ENCODE measurements at regions not wholly inside any gene's neighbourhood (a gene's known extent, or its start where the extent isn't known, plus 50 kb on each side); places are given as distances from the start of the nearest gene placed in this dataset.
"Not testable (repeated sequence)": the region's sequence is repeated elsewhere in the genome, so short reads cannot be mapped to it uniquely, and the experiment has no call there.

DNA sequence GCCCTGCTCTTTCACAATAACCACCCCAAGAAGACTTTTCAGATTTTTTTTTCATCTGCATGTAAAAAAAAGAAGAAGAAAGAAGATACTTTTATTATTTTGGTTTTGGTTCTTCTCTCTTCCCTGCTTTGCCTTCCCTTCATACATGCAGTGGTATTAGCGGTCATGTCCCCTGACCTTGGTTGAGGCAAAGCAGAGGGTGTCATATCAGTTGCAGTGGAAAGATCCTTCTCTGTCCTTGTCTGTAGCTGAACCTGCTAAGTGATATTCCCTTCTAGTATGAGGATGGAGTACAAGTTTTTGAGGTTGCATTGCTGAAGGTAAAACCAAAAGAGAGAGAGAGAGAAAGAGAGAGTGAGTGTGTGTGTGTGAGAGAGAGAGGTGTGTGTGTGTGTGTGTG, 345.7 kb downstream of the UTRN start:
- no peak overlapping the region for H3K4me2 ChIP-seq
- H3K27me3 ChIP-seq (ENCODE audit: insufficient read depth, low read depth), result no peaks in the 10 kb centered on the region
- no peak overlapping the region for H3K27ac ChIP-seq
- no peaks in the 10 kb centered on the region for H4K20me1 ChIP-seq (ENCODE audit: insufficient read depth)
- H3K9ac ChIP-seq, result no peak overlapping the region
- TF ChIP-seq, protein P1, sequence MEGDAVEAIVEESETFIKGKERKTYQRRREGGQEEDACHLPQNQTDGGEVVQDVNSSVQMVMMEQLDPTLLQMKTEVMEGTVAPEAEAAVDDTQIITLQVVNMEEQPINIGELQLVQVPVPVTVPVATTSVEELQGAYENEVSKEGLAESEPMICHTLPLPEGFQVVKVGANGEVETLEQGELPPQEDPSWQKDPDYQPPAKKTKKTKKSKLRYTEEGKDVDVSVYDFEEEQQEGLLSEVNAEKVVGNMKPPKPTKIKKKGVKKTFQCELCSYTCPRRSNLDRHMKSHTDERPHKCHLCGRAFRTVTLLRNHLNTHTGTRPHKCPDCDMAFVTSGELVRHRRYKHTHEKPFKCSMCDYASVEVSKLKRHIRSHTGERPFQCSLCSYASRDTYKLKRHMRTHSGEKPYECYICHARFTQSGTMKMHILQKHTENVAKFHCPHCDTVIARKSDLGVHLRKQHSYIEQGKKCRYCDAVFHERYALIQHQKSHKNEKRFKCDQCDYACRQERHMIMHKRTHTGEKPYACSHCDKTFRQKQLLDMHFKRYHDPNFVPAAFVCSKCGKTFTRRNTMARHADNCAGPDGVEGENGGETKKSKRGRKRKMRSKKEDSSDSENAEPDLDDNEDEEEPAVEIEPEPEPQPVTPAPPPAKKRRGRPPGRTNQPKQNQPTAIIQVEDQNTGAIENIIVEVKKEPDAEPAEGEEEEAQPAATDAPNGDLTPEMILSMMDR (conservative IDR thresholded peaks at IDR 0.05; ENCODE audit: low read depth, low read length), result no peak
- no peaks in the 10 kb centered on the region for H3K4me1 ChIP-seq (ENCODE audit: low read depth, poor library complexity, severe bottlenecking)
- no peaks in the 10 kb centered on the region for H3K79me2 ChIP-seq (ENCODE audit: insufficient read depth, low read depth)
- H3K4me3 ChIP-seq (IDR thresholded peaks at IDR 0.05; ENCODE audit: insufficient read depth, low read depth, low read length), result no peak overlapping the region
- H3K36me3 ChIP-seq (ENCODE audit: insufficient read depth), result no peaks in the 10 kb centered on the region
- no peak overlapping the region for H2AFZ ChIP-seq (ENCODE audit: low read depth)

DNA sequence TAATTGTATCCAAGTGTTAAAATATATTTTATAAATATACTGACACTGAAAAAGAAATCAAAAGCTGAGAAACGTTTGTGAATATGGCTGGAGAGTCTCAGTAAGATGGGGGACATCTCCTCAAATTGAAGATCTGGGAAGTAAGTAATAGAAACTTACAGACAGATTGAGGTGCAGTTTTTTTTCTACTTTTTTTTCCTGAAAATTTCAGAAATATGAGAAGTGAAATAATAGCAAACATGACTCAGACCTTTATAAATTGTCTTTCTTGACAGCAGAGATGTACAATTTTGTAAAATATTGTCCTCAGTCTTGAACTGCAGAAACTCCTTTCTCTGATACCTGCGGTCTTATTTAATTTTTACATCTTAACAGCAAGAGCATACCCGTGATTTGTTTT, 347.1 kb downstream of the UTRN start:
- Histone ChIP-seq H3K36me3 (ENCODE audit: insufficient read depth) (no peaks in the 10 kb centered on the region), H2AFZ (ENCODE audit: low read depth) (no peak overlapping the region), H3K4me1 (ENCODE audit: low read depth, poor library complexity, severe bottlenecking) (no peaks in the 10 kb centered on the region), H3K27me3 (ENCODE audit: insufficient read depth, low read depth) (no peaks in the 10 kb centered on the region), H3K27ac (no peak overlapping the region), H4K20me1 (ENCODE audit: insufficient read depth) (no peaks in the 10 kb centered on the region), H3K4me2 (no peak overlapping the region), H3K4me3 (IDR thresholded peaks at IDR 0.05; ENCODE audit: insufficient read depth, low read depth, low read length) (no peak overlapping the region), H3K9ac (no peak overlapping the region), H3K79me2 (ENCODE audit: insufficient read depth, low read depth) (no peaks in the 10 kb centered on the region)
- TF ChIP-seq, protein P1 (conservative IDR thresholded peaks at IDR 0.05; ENCODE audit: low read depth, low read length), result no peak

DNA sequence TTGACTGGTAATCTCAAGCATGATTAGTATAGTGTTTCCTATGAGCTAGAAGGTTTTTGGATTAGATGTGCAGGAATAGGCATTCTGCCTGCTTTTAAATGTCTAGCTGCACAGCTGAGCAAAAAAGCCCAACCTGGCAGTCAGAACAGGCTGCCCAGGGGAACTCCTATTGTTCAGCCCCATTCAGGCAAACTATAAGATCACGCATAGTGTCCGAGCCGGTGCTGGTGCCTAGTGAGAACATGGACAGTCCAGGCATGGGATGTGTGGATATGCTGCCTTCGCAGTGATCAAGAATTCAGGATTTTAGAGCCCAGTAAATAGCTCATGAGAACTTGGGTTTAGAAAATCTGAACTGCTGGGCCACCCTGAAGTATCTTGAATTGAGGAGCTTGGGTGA, 348.8 kb downstream of the UTRN start:
- TF ChIP-seq, protein P1 (conservative IDR thresholded peaks at IDR 0.05; ENCODE audit: low read depth, low read length), result no peak
- no peaks in the 10 kb centered on the region for H4K20me1 ChIP-seq (ENCODE audit: insufficient read depth)
- H3K79me2 ChIP-seq (ENCODE audit: insufficient read depth, low read depth), result no peaks in the 10 kb centered on the region
- no peak overlapping the region for H3K4me3 ChIP-seq (IDR thresholded peaks at IDR 0.05; ENCODE audit: insufficient read depth, low read depth, low read length)
- no peak overlapping the region for H3K27ac ChIP-seq
- H3K9ac ChIP-seq, result no peak overlapping the region
- H3K4me1 ChIP-seq (ENCODE audit: low read depth, poor library complexity, severe bottlenecking), result no peaks in the 10 kb centered on the region
- no peak overlapping the region for H3K4me2 ChIP-seq
- H3K27me3 ChIP-seq (ENCODE audit: insufficient read depth, low read depth), result no peaks in the 10 kb centered on the region
- H3K36me3 ChIP-seq (ENCODE audit: insufficient read depth), result no peaks in the 10 kb centered on the region
- no peak overlapping the region for H2AFZ ChIP-seq (ENCODE audit: low read depth)

DNA sequence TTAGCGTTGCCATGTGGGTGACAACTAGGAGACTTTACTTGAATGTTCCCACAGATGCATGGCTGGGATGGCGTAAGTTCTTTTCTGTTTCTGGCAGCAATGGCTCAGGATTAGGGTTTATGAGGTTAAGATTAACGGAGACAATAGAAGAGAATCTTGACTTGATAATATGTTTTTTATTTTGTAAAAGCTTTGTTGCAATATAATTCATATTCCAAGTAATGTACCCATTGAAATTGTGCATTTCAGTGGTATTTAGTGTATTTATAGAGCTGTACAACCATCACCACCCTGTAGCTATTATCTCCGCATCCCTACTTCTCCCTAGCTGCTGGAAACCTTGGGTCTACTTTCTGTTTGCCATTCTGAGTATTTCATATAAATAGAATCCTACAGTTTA, 349.2 kb downstream of the UTRN start:
- H3K36me3 ChIP-seq (ENCODE audit: insufficient read depth), result no peaks in the 10 kb centered on the region
- no peak overlapping the region for H2AFZ ChIP-seq (ENCODE audit: low read depth)
- H3K79me2 ChIP-seq (ENCODE audit: insufficient read depth, low read depth), result no peaks in the 10 kb centered on the region
- H3K4me3 ChIP-seq (IDR thresholded peaks at IDR 0.05; ENCODE audit: insufficient read depth, low read depth, low read length), result no peak overlapping the region
- H3K27me3 ChIP-seq (ENCODE audit: insufficient read depth, low read depth), result no peaks in the 10 kb centered on the region
- TF ChIP-seq, protein P1 (conservative IDR thresholded peaks at IDR 0.05; ENCODE audit: low read depth, low read length), result no peak
- H3K4me1 ChIP-seq (ENCODE audit: low read depth, poor library complexity, severe bottlenecking), result no peaks in the 10 kb centered on the region
- H3K9ac ChIP-seq, result no peak overlapping the region
- H3K4me2 ChIP-seq, result no peak overlapping the region
- H4K20me1 ChIP-seq (ENCODE audit: insufficient read depth), result no peaks in the 10 kb centered on the region
- H3K27ac ChIP-seq, result no peak overlapping the region

DNA sequence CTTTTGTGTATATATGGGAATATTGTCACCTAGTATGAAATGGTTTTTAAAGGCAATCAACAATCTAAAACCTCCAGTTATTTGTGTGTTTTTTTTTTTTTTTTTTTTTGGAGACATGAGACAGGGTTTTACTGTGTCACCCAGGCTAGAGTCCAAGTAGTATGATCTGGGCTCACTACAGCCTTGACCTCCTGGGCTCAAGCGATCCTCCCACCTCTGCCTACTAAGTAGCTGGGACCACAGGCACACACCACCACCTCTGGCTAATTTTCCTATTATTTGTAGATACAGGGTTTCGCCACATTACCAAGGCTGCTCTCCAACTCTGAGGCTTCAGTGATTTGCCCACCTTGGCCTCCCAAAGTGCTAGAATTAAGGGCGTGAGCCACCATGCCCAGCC, 349.9 kb downstream of the UTRN start:
- no peaks in the 10 kb centered on the region for H3K79me2 ChIP-seq (ENCODE audit: insufficient read depth, low read depth)
- no peaks in the 10 kb centered on the region for H4K20me1 ChIP-seq (ENCODE audit: insufficient read depth)
- no peaks in the 10 kb centered on the region for H3K36me3 ChIP-seq (ENCODE audit: insufficient read depth)
- H3K4me1 ChIP-seq (ENCODE audit: low read depth, poor library complexity, severe bottlenecking), result no peaks in the 10 kb centered on the region
- no peak overlapping the region for H3K4me2 ChIP-seq
- H3K9ac ChIP-seq, result no peak overlapping the region
- TF ChIP-seq, protein P1 (conservative IDR thresholded peaks at IDR 0.05; ENCODE audit: low read depth, low read length), result no peak
- H3K27ac ChIP-seq, result no peak overlapping the region
- no peak overlapping the region for H2AFZ ChIP-seq (ENCODE audit: low read depth)
- no peak overlapping the region for H3K4me3 ChIP-seq (IDR thresholded peaks at IDR 0.05; ENCODE audit: insufficient read depth, low read depth, low read length)
- no peaks in the 10 kb centered on the region for H3K27me3 ChIP-seq (ENCODE audit: insufficient read depth, low read depth)

DNA sequence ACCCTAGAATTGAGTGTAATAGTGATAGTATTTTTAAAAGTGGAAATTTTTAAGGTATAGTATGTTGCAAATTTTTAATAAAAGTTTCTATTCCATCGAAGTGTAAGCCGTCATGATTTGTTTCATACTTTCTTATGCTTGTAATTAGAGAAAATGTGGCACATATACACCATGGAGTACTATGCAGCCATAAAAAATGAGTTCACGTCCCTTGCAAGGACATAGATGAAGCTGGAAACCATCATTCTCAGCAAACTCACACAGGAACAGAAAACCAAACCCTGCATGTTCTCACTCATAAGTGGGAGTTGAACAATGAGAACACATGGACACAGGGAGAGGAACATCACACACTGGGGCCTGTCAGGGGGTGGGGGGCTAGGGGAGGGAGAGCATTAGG, 350.9 kb downstream of the UTRN start:
- H3K4me3 ChIP-seq (IDR thresholded peaks at IDR 0.05; ENCODE audit: insufficient read depth, low read depth, low read length); H3K27ac ChIP-seq: not testable (repeated sequence)

More for the DNA sequence above, 350.9 kb downstream of the UTRN start:
- H3K27me3 ChIP-seq (ENCODE audit: insufficient read depth, low read depth); H3K4me1 ChIP-seq (ENCODE audit: low read depth, poor library complexity, severe bottlenecking); H3K4me2 ChIP-seq; H2AFZ ChIP-seq (ENCODE audit: low read depth); H4K20me1 ChIP-seq (ENCODE audit: insufficient read depth); H3K79me2 ChIP-seq (ENCODE audit: insufficient read depth, low read depth); H3K9ac ChIP-seq; H3K36me3 ChIP-seq (ENCODE audit: insufficient read depth): not testable (repeated sequence)

Measured in KMS-11 (cell line).